MM.1S (cell line): ENCODE measurements at regions not wholly inside any gene's neighbourhood (a gene's known extent, or its start where the extent isn't known, plus 50 kb on each side); places are given as distances from the start of the nearest gene placed in this dataset.

Experiments used
- DNase-seq: peaks from one replicate; pipeline ENCODE4 v3.0.0-alpha.2; 2015
- H2AFZ ChIP-seq: fragments of 300-600 bp; sonication (generic); 2 replicates; pipeline ENCODE4 v1.6.0; 2016; ENCODE audit warnings: antibody characterized with exemption, low read length
- H3F3A ChIP-seq: fragments of 300-600 bp; sonication (generic); 2 replicates; pipeline ENCODE4 v1.6.1; 2016; ENCODE audit warnings: mild to moderate bottlenecking, antibody characterized with exemption, low read length, moderate library complexity, mixed read lengths; ENCODE audit not compliant: insufficient read depth
- H3K27ac ChIP-seq: fragments of 300-600 bp; sonication (generic); 2 replicates; pipeline ENCODE4 v1.5.1; 2016; ENCODE audit warnings: mild to moderate bottlenecking, low read length
- H3K27me3 ChIP-seq: fragments of 300-600 bp; sonication (generic); replicated peaks from 2 replicates; pipeline ENCODE4 v1.6.0; 2016; ENCODE audit warnings: low read length; ENCODE audit not compliant: insufficient read depth
- H3K36me3 ChIP-seq: fragments of 300-600 bp; sonication (generic); replicated peaks from 2 replicates; pipeline ENCODE4 v1.6.1; 2016; ENCODE audit warnings: mild to moderate bottlenecking, low read length, mixed read lengths; ENCODE audit not compliant: insufficient read depth
- H3K4me1 ChIP-seq: fragments of 300-600 bp; sonication (generic); 2 replicates; pipeline ENCODE4 v1.6.1; 2016; ENCODE audit warnings: low read length, mixed read lengths
- H3K4me2 ChIP-seq: fragments of 300-600 bp; sonication (generic); 2 replicates; pipeline ENCODE4 v1.6.0; 2016; ENCODE audit warnings: low read depth, low read length
- H3K4me3 ChIP-seq: fragments of 300-600 bp; sonication (generic); 2 replicates; pipeline ENCODE4 v1.5.1; 2016; ENCODE audit warnings: low read length, mixed read lengths
- H3K79me2 ChIP-seq: fragments of 300-600 bp; sonication (generic); 2 replicates; pipeline ENCODE4 v1.6.1; 2016; ENCODE audit warnings: mixed run types, low read length, mixed read lengths
- H3K9ac ChIP-seq: fragments of 300-600 bp; sonication (generic); 2 replicates; pipeline ENCODE4 v1.6.1; 2016; ENCODE audit warnings: low read length, mixed read lengths
- H3K9me2 ChIP-seq: fragments of 300-600 bp; sonication (generic); replicated peaks from 2 replicates; pipeline ENCODE4 v1.6.1; 2016; ENCODE audit warnings: mild to moderate bottlenecking, low read length, mixed read lengths; ENCODE audit not compliant: insufficient read depth
- H3K9me3 ChIP-seq: fragments of 300-600 bp; sonication (generic); replicated peaks from 2 replicates; pipeline ENCODE4 v1.6.1; 2016; ENCODE audit warnings: mild to moderate bottlenecking, low read length, mixed read lengths; ENCODE audit not compliant: insufficient read depth
- H4K20me1 ChIP-seq: fragments of 300-600 bp; sonication (generic); 2 replicates; pipeline ENCODE4 v1.6.1; 2016; ENCODE audit warnings: mild to moderate bottlenecking, low read length, moderate library complexity, mixed read lengths; ENCODE audit not compliant: insufficient read depth
- CTCF ChIP-seq: fragments of 300-600 bp; sonication (generic); IDR thresholded peaks from 2 replicates; pipeline ENCODE4 v1.5.1; 2016; ENCODE audit warnings: antibody characterized with exemption, low read length, mixed read lengths
- EZH2 ChIP-seq: fragments of 300-600 bp; sonication (generic); optimal IDR thresholded peaks from 2 replicates; pipeline ENCODE3; 2017; ENCODE audit warnings: low read depth, mild to moderate bottlenecking, antibody characterized with exemption, low read length, mixed read lengths
- EZH2phosphoT487 ChIP-seq: fragments of 300-600 bp; sonication (generic); IDR thresholded peaks from 2 replicates; pipeline ENCODE4 v1.6.1; 2018; ENCODE audit warnings: antibody characterized with exemption, low read length

GRCh38 chr6:33957892-33958525 lies 154.2 kb upstream of the MLN start:
- H3K4me2 ChIP-seq: no peak overlapping the region
- H3K27ac ChIP-seq: no peak overlapping the region
- no peaks in the 10 kb centered on the region for H3F3A ChIP-seq
- H2AFZ ChIP-seq: no peak overlapping the region
- no peaks in the 10 kb centered on the region for H4K20me1 ChIP-seq
- DNase-seq: no peak
- H3K27me3 ChIP-seq: peaks cover 63% of the 10 kb centered on the region
- no peaks in the 10 kb centered on the region for H3K4me1 ChIP-seq
- no peaks in the 10 kb centered on the region for H3K36me3 ChIP-seq
- no peaks in the 10 kb centered on the region for H3K79me2 ChIP-seq
- no peaks in the 10 kb centered on the region for H3K9me3 ChIP-seq
- H3K9me2 ChIP-seq: no peaks in the 10 kb centered on the region
- TF ChIP-seq EZH2 (no peak), CTCF (no peak), EZH2phosphoT487 (no peak)
- H3K4me3 ChIP-seq: no peak overlapping the region
- no peak overlapping the region for H3K9ac ChIP-seq

GRCh38 chr6:33957131-33957891 lies 153.5 kb upstream of the MLN start:
- Histone ChIP-seq H3K9me3 (no peaks in the 10 kb centered on the region), H3K4me2 (no peak overlapping the region), H3K79me2 (no peaks in the 10 kb centered on the region), H3K27me3 (peaks cover 69% of the 10 kb centered on the region), H4K20me1 (no peaks in the 10 kb centered on the region), H3K27ac (no peak overlapping the region), H3K9me2 (no peaks in the 10 kb centered on the region), H3K4me3 (no peak overlapping the region), H2AFZ (no peak overlapping the region), H3F3A (no peaks in the 10 kb centered on the region), H3K9ac (no peak overlapping the region), H3K4me1 (no peaks in the 10 kb centered on the region), H3K36me3 (no peaks in the 10 kb centered on the region)
- TF ChIP-seq EZH2: no peak
- TF ChIP-seq EZH2phosphoT487: no peak
- no peak for TF ChIP-seq CTCF
- no peak for DNase-seq

- H2AFZ ChIP-seq: no peak overlapping the region
- no peaks in the 10 kb centered on the region for H3K36me3 ChIP-seq
- H3K4me1 ChIP-seq: no peaks in the 10 kb centered on the region
- H3K27ac ChIP-seq: no peak overlapping the region
- H3K27me3 ChIP-seq: peaks cover 71% of the 10 kb centered on the region
- no peak overlapping the region for H3K9ac ChIP-seq
- H3K4me2 ChIP-seq: no peak overlapping the region
- TF ChIP-seq CTCF: no peak
- no peak for TF ChIP-seq EZH2
- no peak for TF ChIP-seq EZH2phosphoT487
- H3K4me3 ChIP-seq: no peak overlapping the region
- H3F3A ChIP-seq: no peaks in the 10 kb centered on the region
- no peaks in the 10 kb centered on the region for H3K9me3 ChIP-seq
- no peaks in the 10 kb centered on the region for H4K20me1 ChIP-seq
- DNase-seq: no peak
- no peaks in the 10 kb centered on the region for H3K9me2 ChIP-seq
- H3K79me2 ChIP-seq: no peaks in the 10 kb centered on the region
Measured at GRCh38 chr6:33956206-33956605, 152.4 kb upstream of the MLN start.
